IPS-18a (cell line): ENCODE measurements at regions not wholly inside any gene's neighbourhood (a gene's known extent, or its start where the extent isn't known, plus 50 kb on each side); places are given as distances from the start of the nearest gene placed in this dataset.
"Not testable (repeated sequence)": the region's sequence is repeated elsewhere in the genome, so short reads cannot be mapped to it uniquely, and the experiment has no call there.

Source experiments
- H3K27ac ChIP-seq: one replicate; pipeline ENCODE4 v1.5.1; 2013; ENCODE audit warnings: low read length
- H3K27me3 ChIP-seq: one replicate; pipeline ENCODE4 v1.6.1; 2013; ENCODE audit warnings: mild to moderate bottlenecking, low read length; ENCODE audit not compliant: control insufficient read depth, insufficient read depth
- H3K36me3 ChIP-seq: one replicate; pipeline ENCODE4 v1.6.1; 2013; ENCODE audit warnings: low read depth, low read length; ENCODE audit not compliant: control insufficient read depth
- H3K4me1 ChIP-seq: one replicate; pipeline ENCODE4 v1.6.1; 2013; ENCODE audit warnings: low read depth, low read length; ENCODE audit not compliant: control insufficient read depth
- H3K4me3 ChIP-seq: one replicate; pipeline ENCODE4 v1.5.1; 2013; ENCODE audit warnings: low read length
- H3K9ac ChIP-seq: one replicate; pipeline ENCODE4 v1.6.1; 2013; ENCODE audit warnings: mild to moderate bottlenecking, low read length, moderate library complexity
- H3K9me3 ChIP-seq: one replicate; pipeline ENCODE4 v1.6.1; 2013; ENCODE audit warnings: low read depth, low read length; ENCODE audit not compliant: control insufficient read depth

GRCh38 chr1:224541901-224542630 lies 74.1 kb upstream of the CNIH3 start:
- no peaks in the 10 kb centered on the region for H3K27me3 ChIP-seq
- H3K4me3 ChIP-seq, result no peak overlapping the region
- no peaks in the 10 kb centered on the region for H3K9me3 ChIP-seq
- H3K27ac ChIP-seq, result no peak overlapping the region
- H3K36me3 ChIP-seq, result no peaks in the 10 kb centered on the region
- H3K9ac ChIP-seq, result no peak overlapping the region
- no peaks in the 10 kb centered on the region for H3K4me1 ChIP-seq

- Histone ChIP-seq H3K27ac (no peak overlapping the region), H3K4me1 (no peaks in the 10 kb centered on the region), H3K36me3 (no peaks in the 10 kb centered on the region), H3K27me3 (no peaks in the 10 kb centered on the region), H3K9me3 (no peaks in the 10 kb centered on the region), H3K4me3 (no peak overlapping the region), H3K9ac (no peak overlapping the region)
Measured at GRCh38 chr1:224542783-224543440, 73.2 kb upstream of the CNIH3 start.

- Histone ChIP-seq H3K4me1 (no peaks in the 10 kb centered on the region), H3K27me3 (no peaks in the 10 kb centered on the region), H3K36me3 (no peaks in the 10 kb centered on the region), H3K9me3 (no peaks in the 10 kb centered on the region), H3K27ac (no peak overlapping the region), H3K9ac (no peak overlapping the region), H3K4me3 (no peak overlapping the region)
Measured at GRCh38 chr1:224543453-224543852, 72.7 kb upstream of the CNIH3 start.

GRCh38 chr1:224544346-224545110 lies 71.6 kb upstream of the CNIH3 start:
- Histone ChIP-seq H3K9ac (no peak overlapping the region), H3K9me3 (no peaks in the 10 kb centered on the region), H3K4me1 (no peaks in the 10 kb centered on the region), H3K36me3 (no peaks in the 10 kb centered on the region), H3K27ac (no peak overlapping the region), H3K27me3 (no peaks in the 10 kb centered on the region), H3K4me3 (no peak overlapping the region)

GRCh38 chr1:224545571-224545970 lies 70.5 kb upstream of the CNIH3 start:
- Histone ChIP-seq H3K4me3 (no peak overlapping the region), H3K27me3 (no peaks in the 10 kb centered on the region), H3K9me3 (no peaks in the 10 kb centered on the region), H3K36me3 (no peaks in the 10 kb centered on the region), H3K27ac (no peak overlapping the region), H3K9ac (no peak overlapping the region), H3K4me1 (no peaks in the 10 kb centered on the region)

- H3K36me3 ChIP-seq, result no peaks in the 10 kb centered on the region
- H3K4me3 ChIP-seq, result no peak overlapping the region
- H3K9ac ChIP-seq, result no peak overlapping the region
Measured at GRCh38 chr1:224548676-224549075, 67.4 kb upstream of the CNIH3 start.

GRCh38 chr1:224551189-224551588 lies 64.9 kb upstream of the CNIH3 start:
- not testable (repeated sequence) for H3K4me3 ChIP-seq, H3K27ac ChIP-seq, H3K36me3 ChIP-seq, H3K4me1 ChIP-seq, H3K27me3 ChIP-seq, H3K9ac ChIP-seq, H3K9me3 ChIP-seq

More at GRCh38 chr1:224548676-224549075, 67.4 kb upstream of the CNIH3 start:
- Histone ChIP-seq H3K4me1 (no peaks in the 10 kb centered on the region), H3K27ac (no peak overlapping the region), H3K27me3 (no peaks in the 10 kb centered on the region), H3K9me3 (no peaks in the 10 kb centered on the region)

- Histone ChIP-seq H3K9me3 (no peaks in the 10 kb centered on the region), H3K36me3 (no peaks in the 10 kb centered on the region), H3K9ac (no peak overlapping the region), H3K27me3 (no peaks in the 10 kb centered on the region), H3K27ac (no peak overlapping the region), H3K4me1 (no peaks in the 10 kb centered on the region), H3K4me3 (no peak overlapping the region)
Measured at GRCh38 chr1:224554056-224554455, 62.1 kb upstream of the CNIH3 start.

- H3K9me3 ChIP-seq, result no peaks in the 10 kb centered on the region
- H3K27me3 ChIP-seq, result no peaks in the 10 kb centered on the region
- no peaks in the 10 kb centered on the region for H3K36me3 ChIP-seq
- no peak overlapping the region for H3K9ac ChIP-seq
- H3K27ac ChIP-seq, result no peak overlapping the region
- no peaks in the 10 kb centered on the region for H3K4me1 ChIP-seq
- no peak overlapping the region for H3K4me3 ChIP-seq
Measured at GRCh38 chr1:224554620-224555259, 61.4 kb upstream of the CNIH3 start.

- H3K9ac ChIP-seq, result no peak overlapping the region
- no peaks in the 10 kb centered on the region for H3K4me1 ChIP-seq
- H3K27ac ChIP-seq, result no peak overlapping the region
- H3K27me3 ChIP-seq, result no peaks in the 10 kb centered on the region
- no peak overlapping the region for H3K4me3 ChIP-seq
- H3K9me3 ChIP-seq, result peaks cover 8% of the 10 kb centered on the region
- H3K36me3 ChIP-seq, result no peaks in the 10 kb centered on the region
Measured at GRCh38 chr1:224558904-224559303, 57.2 kb upstream of the CNIH3 start.

GRCh38 chr1:224559981-224560728 lies 56.0 kb upstream of the CNIH3 start:
- H3K9ac ChIP-seq, result no peak overlapping the region
- peaks cover 8% of the 10 kb centered on the region for H3K9me3 ChIP-seq
- no peaks in the 10 kb centered on the region for H3K27me3 ChIP-seq
- H3K4me3 ChIP-seq, result no peak overlapping the region
- no peaks in the 10 kb centered on the region for H3K36me3 ChIP-seq
- no peaks in the 10 kb centered on the region for H3K4me1 ChIP-seq
- no peak overlapping the region for H3K27ac ChIP-seq
